HT1080 (cell line): ENCODE measurements at regions not wholly inside any gene's neighbourhood (a gene's known extent, or its start where the extent isn't known, plus 50 kb on each side); places are given as distances from the start of the nearest gene placed in this dataset. TPM values are rescaled to one million over a fixed set of nuclear protein-coding genes. Genes with fewer than 3 reads are reported as not detected.

Source experiments
- DNase-seq: peaks from one replicate; pipeline ENCODE4 v3.0.0-alpha.2; 2015; ENCODE audit warnings: low read depth
- small RNA-seq: library from RNA; depleted of rRNA; stranded (forward); fragments of <200 nt; gene quantifications from one replicate; pipeline ENCODE3, GENCODE V24; 2014

- DNase-seq = no peak
Observed at GRCh38 chr2:42847596-42848151, 55.3 kb upstream of the HAAO start.

GRCh38 chr2:42846932-42847595 is 54.7 kb upstream of the HAAO start:
- DNase-seq = no peak

GRCh38 chr2:42846026-42846425 is 53.6 kb upstream of the HAAO start:
- no peak for DNase-seq

- no peak for DNase-seq
Observed at GRCh38 chr2:42844901-42845821, 52.8 kb upstream of the HAAO start.

GRCh38 chr2:42844366-42844765 is 52.0 kb upstream of the HAAO start:
- DNase-seq = no peak

GRCh38 chr2:42843611-42844010 is 51.2 kb upstream of the HAAO start:
- no peak for DNase-seq

- DNase-seq = no peak
Observed at GRCh38 chr2:42843131-42843530, 50.7 kb upstream of the HAAO start.

GRCh38 chr2:42842466-42842865 is 50.1 kb upstream of the HAAO start:
- no peak for DNase-seq

Small RNAs in the stretch of these regions (small RNA-seq; reads per million reads assigned to genes)
- not detected for gene RNU6-242P
